ENCODE measurements at regions not wholly inside any gene's neighbourhood (a gene's known extent, or its start where the extent isn't known, plus 50 kb on each side); places are given as distances from the start of the nearest gene placed in this dataset.

DNA sequence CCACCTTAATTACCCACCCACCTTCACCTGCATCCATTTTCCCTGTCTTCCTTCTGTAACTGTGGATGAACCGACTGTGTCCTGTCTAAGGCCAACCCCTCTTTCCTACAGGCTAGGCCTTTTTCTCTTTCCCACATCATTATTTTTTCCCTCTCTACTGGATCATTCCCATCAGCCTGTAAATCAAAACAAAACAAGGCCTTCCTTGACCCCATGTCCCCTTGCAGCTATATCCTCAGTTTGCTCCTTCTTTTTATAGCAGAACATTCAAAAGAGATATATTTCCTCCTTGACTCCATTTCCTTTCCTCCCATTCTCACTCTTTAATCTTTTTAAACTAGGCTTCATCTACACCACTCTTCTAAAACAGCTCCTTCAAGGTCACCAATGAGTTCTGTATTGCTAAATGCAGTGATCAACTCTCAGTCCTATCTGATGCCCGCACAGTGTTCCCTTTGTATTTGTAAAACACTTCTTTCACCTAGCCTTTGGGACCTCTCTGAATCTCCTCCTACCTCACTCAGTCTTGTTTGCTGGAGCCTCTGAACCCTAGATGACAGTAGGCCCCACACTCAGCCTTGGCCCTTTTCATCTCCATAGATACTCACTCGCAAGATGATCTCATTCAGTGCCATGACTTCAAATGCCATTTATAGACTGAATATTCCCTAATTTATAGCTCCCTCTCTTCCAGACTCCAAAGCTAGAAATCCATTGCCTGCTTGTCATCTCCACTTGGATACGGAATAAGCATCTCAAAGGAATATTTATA, 55.7 kb downstream of the CXCR4 start:
- intact Hi-C loops (cut with micrococcal nuclease), result no loop called here

DNA sequence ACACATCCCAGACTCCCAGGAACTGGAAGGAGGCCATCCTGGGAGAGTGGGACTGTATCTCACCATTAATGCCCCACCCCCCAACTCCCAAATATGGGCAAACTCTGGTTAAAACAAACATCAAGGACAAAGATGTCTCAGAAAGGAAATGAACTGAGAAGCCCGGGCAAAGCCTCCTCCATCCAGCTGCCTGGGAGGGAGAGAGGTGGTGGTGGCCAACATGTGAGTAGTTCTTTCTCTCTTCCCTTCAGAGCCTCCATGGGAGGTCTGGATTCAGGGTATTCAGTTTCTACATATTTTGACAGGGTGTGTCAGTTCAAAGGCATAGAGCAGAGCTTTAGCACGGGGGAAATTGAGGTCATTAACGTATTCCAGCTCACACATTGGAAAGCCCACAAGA, 57.5 kb downstream of the CXCR4 start:
- intact Hi-C loops (cut with micrococcal nuclease), result no loop called here

- intact Hi-C loops (cut with micrococcal nuclease), result loop anchor here (5.0 kb wide), 2 partner anchors 97 to 317 kb away; partner anchors contain the start of gene UBXN4
Measured at GRCh38 chr2:136059036-136059472, 58.9 kb downstream of the CXCR4 start.

- intact Hi-C loops (cut with micrococcal nuclease), result loop anchor here (5.0 kb wide), 2 partner anchors 96 to 316 kb away; partner anchors contain the start of gene UBXN4
Measured at GRCh38 chr2:136058262-136058661, 59.7 kb downstream of the CXCR4 start.

GRCh38 chr2:136057802-136058140, 60.2 kb downstream of the CXCR4 start:
- intact Hi-C loops (cut with micrococcal nuclease), result loop anchor here (1.0 to 5.0 kb wide), 5 partner anchors 60 to 325 kb away; partner anchors contain the start of gene UBXN4

DNA sequence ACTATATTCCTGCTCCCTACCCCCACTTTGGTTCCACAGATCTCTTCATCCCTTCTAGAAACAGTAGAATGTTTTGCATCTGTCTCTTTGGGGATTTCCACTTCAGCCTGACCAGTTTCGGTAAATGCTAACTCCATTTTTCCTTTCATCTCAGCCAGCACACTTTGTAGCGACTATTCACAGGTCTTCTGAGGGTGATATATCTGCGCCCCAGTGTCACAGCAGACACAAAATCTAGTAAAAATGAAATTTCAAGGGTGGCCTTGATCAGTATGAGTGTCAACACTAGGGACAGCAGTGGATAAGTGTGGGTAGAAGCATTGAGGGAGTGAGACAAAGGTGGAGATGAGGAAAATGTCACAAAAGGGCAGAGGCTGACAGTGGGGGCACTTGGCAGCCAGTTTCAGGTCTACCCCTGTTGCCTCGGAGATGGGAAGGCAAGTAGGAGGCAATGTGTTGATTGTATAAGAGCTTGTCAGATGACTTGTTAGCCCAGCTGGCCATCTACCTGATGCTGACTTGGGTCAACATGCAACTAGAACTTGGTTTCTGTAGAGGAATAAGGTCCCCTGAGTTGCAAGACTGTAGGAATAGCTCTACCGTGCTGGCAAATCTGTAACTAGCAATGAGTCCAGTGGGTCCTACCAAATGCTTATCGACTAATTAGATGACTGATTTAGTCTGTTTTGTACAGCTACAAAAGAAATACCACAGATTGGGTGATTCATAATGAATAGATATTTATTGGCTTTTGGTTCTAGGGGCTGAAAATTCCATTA, 60.7 kb downstream of the CXCR4 start:
- intact Hi-C loops (cut with micrococcal nuclease), result loop anchor here (1.0 to 5.0 kb wide), 5 partner anchors 60 to 326 kb away; partner anchors contain the start of gene UBXN4

- intact Hi-C loops (cut with micrococcal nuclease), result loop anchor here (2.0 to 5.0 kb wide), 3 partner anchors 94 to 327 kb away; partner anchors contain the start of gene UBXN4
Measured at GRCh38 chr2:136055929-136056688, 61.8 kb downstream of the CXCR4 start.

DNA sequence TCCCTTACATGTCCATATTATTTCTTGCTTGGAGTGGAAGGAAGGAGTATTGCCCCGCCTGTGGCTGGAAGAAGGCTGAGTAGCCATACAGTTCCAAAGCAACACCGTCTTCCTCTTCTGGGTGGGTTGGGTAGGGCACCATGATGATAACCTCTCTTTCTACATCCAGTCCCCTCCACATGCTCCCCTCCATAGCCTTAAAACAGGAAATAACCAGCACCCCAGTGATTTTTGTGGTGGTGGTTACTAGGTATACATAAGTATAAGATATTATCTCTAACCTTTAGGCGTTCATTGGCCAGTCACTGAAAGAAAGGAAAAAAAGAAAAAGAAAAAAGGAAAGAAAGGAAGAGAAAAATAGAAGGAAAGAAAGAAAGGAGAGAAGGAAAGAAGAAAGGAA, 63.1 kb downstream of the CXCR4 start:
- intact Hi-C loops (cut with micrococcal nuclease), result loop anchor here (5.0 kb wide), 4 partner anchors 48 to 313 kb away; partner anchors contain the start of gene UBXN4

DNA sequence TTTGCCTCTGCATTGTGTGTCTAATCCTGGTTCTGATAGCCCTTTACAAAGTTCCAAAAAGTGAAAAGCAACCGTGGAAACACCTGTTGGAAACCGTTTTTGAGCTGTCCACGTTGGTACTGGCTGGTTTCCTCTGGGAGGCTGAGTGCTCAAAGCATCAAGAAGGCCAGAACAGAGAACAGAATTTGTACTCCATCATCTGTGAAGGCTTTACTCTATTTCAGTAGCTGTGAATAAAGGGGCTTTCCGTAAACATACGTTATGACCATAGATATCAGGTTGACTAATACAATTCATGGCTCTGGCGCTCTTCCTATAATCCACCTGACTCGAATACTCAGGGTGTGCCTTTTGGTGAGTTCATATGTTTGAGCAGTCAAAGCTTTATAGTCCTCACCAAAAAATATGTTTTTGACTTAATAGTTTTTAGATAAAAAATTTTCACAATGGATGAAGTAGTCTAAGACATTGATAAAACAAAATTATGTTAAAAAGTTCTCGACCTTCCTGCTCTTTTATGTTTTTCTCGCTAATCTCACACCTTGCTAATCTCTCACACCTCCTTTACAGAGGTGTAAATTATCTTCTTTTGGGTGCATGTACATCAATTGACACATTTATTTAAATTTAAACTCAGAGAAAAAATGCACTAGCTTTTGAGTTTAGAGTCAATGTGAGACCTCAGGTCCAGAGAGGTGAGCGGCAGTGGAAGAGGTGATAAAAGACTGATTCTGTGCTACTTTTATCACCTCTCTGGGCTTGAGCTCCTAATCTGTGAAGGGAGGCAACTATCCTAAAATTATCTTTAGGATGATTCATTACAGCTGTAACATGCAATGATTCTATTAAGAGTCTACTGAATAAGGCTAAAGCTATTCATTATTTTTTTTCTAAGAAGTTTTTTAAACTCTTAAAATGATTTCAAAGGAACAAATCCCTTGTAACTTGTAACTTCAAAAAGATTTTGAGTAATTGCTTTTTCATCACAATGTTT, 65.3 kb downstream of the CXCR4 start:
- intact Hi-C loops (cut with micrococcal nuclease), result loop anchor here (5.0 kb wide), 2 partner anchors 45 to 275 kb away; no protein-coding TSS in a partner anchor

DNA sequence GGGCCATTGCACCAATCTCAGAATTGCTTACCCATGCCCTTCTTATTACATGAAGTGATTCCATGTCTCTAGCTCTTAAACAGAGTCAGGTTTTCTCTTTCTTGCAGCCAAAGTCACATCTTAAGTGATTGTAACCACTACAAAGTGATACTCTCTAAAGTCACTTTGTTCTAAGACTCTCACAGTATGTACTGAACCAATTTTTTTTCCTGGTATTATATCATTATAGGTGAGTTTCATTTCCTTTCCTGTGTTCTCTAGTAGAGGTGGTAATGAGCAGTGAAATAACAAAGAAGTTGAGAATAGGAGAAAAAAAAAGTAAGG, 66.3 kb upstream of the DARS1 start:
- intact Hi-C loops (cut with micrococcal nuclease), result loop anchor here (1.0 to 5.0 kb wide), 3 partner anchors 44 to 276 kb away; partner anchors contain the start of gene CXCR4

DNA sequence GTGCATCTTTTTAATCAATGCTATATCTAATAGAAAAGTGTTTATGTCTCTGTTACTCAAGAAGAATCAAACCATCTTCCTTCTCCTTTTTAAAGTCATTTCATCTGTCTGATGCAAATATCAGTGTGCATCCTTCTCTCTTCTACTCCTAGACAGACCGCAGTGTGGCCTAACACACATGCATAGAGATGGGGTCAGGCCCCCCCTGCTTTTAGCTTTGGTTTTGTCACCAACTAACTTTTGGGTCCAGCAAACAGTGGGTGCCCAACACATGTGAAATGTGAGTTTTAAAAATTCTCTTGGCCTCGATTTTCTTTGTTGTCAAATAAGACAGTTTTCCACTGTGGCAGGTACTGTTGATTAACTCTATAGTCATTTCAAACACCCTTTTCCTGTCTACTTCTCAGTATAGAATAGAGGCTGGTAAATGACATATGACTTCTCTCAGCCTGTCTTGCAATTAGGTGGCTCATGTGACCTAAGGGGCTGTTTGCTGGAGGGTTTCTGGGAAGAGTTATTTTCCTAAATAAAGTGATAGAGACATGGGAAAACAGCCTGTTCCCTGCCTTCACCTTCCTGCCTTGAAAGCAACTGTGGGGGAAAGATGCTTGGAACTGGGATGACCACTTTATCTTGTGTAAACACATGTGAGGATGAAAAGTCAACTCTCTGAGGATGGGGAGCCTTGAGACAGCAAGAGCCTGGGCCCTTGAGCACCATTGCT, 65.7 kb upstream of the DARS1 start:
- intact Hi-C loops (cut with micrococcal nuclease), result loop anchor here (1.0 to 5.0 kb wide), 3 partner anchors 44 to 276 kb away; partner anchors contain the start of gene CXCR4

- intact Hi-C loops (cut with micrococcal nuclease), result loop anchor here (5.0 kb wide), 2 partner anchors 43 to 277 kb away; no protein-coding TSS in a partner anchor
Measured at GRCh38 chr2:136049991-136050920, 64.8 kb upstream of the DARS1 start.

DNA sequence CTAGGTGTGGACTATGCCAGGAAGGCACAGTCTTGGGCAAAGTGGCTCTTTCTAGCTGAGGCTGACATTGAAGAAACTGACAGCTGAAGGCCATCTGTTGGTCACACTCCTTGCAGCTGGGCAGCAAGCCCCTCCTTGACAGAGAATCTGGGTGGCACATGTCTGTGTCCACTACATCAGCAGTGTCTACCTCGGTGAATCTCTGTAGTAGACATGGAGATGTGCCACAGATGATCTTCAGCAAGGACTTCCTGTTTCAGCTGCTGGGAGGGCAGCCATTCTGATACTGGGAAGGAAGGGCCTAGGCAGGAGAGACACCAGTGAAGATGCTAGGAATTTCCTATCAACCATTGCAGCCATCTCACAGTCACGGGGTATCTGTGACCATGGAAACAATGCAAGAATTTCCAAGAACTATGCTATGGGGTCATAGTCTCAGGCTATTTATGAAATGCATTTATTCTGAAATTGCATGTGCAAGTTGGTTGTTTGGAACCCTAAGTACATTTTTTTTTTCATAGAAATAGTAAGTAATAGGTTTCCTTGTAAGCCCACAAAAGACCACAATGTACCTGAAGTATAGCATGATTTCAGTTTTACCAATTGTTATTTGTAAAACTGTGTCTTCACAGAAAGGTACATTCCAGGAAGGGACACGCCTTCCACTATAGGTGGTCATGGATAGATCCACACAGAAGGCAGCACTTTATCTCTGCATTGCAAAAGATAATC, 63.8 kb upstream of the DARS1 start:
- intact Hi-C loops (cut with micrococcal nuclease), result no loop called here

- intact Hi-C loops (cut with micrococcal nuclease), result no loop called here
Measured at GRCh38 chr2:136045835-136046570, 60.6 kb upstream of the DARS1 start.

- intact Hi-C loops (cut with micrococcal nuclease), result no loop called here
Measured at GRCh38 chr2:136045344-136045743, 59.9 kb upstream of the DARS1 start.

Measured in T-helper 2 cell treated with Interferon-gamma antibody and Interleukin-4, amounts not matched to agents 100 ng/mL and 5 ng/mL, for 36 hours (primary cell).